ENCODE measurements at regions not wholly inside any gene's neighbourhood (a gene's known extent, or its start where the extent isn't known, plus 50 kb on each side); places are given as distances from the start of the nearest gene placed in this dataset.
"Not testable (repeated sequence)": the region's sequence is repeated elsewhere in the genome, so short reads cannot be mapped to it uniquely, and the experiment has no call there.

- not testable (repeated sequence) for TF ChIP-seq CTCF (IDR thresholded peaks at IDR 0.05); EZH2 (IDR thresholded peaks at IDR 0.05; ENCODE audit: borderline replicate concordance, insufficient read depth, low read depth, low read length, poor library complexity, severe bottlenecking)
Measured at GRCh38 chr15:25099966-25100365, 145.2 kb downstream of the SNRPN start.
